ENCODE measurements at regions not wholly inside any gene's neighbourhood (a gene's known extent, or its start where the extent isn't known, plus 50 kb on each side); places are given as distances from the start of the nearest gene placed in this dataset.

DNA sequence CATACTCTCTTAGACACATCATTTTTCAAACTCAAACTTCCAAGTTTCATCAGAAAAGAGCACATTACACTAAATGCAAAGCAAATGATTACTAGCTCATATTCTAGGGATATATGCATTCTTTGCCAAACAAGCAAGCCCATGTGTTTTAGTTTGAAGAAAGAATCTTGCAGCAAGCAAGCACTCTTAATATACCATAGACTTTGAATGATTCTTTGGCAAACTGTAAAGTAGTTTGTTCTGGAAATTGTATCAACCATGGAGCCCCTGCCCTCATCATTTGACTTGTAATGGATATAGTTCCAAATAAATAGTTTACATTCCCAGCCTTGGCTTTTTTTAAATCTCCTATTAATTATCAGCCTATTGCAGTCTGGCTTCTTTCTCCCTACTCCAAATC is 325.2 kb downstream of the NR2F1-AS1 start:
- TF ChIP-seq CTCF (IDR thresholded peaks at IDR 0.05) (no peak), EZH2 (IDR thresholded peaks at IDR 0.05; ENCODE audit: borderline replicate concordance, insufficient read depth, low read depth, low read length, poor library complexity, severe bottlenecking) (no peak)

Measured in B cell (primary cell).